ENCODE measurements at regions not wholly inside any gene's neighbourhood (a gene's known extent, or its start where the extent isn't known, plus 50 kb on each side); places are given as distances from the start of the nearest gene placed in this dataset.

DNA sequence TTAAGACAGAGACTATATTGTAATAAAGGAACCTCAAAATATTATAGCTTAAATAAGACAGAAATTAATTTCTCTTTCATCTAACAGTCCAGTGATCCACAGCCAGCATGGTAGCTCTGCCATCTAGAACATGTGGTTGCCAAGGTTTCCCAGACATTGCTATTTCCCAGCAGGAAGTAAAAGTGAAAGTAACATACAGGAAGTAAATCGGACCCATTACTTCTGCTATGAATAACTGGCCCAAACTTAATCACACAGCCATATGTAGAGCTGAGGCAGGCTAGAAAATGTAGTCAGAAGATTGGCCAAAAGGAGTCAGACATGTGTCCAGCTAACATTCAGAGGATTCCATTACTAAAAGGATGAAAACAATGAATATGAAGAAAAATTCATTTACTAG, 71.0 kb downstream of the NOL4 start:
- TF ChIP-seq, protein P1, sequence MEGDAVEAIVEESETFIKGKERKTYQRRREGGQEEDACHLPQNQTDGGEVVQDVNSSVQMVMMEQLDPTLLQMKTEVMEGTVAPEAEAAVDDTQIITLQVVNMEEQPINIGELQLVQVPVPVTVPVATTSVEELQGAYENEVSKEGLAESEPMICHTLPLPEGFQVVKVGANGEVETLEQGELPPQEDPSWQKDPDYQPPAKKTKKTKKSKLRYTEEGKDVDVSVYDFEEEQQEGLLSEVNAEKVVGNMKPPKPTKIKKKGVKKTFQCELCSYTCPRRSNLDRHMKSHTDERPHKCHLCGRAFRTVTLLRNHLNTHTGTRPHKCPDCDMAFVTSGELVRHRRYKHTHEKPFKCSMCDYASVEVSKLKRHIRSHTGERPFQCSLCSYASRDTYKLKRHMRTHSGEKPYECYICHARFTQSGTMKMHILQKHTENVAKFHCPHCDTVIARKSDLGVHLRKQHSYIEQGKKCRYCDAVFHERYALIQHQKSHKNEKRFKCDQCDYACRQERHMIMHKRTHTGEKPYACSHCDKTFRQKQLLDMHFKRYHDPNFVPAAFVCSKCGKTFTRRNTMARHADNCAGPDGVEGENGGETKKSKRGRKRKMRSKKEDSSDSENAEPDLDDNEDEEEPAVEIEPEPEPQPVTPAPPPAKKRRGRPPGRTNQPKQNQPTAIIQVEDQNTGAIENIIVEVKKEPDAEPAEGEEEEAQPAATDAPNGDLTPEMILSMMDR (IDR thresholded peaks at IDR 0.05): no peak
- TF ChIP-seq POLR2A (IDR thresholded peaks at IDR 0.05): no peak
- no peak for TF ChIP-seq EP300 (IDR thresholded peaks at IDR 0.05)

All from ovary (tissue), 3 donors.